HG02610 (cell line): ENCODE measurements at regions not wholly inside any gene's neighbourhood (a gene's known extent, or its start where the extent isn't known, plus 50 kb on each side); places are given as distances from the start of the nearest gene placed in this dataset.
"Not testable (repeated sequence)": the region's sequence is repeated elsewhere in the genome, so short reads cannot be mapped to it uniquely, and the experiment has no call there.

Experiments
- ATAC-seq: cut with Tn5 transposase; IDR thresholded peaks from one replicate; pipeline ENCODE4 v1.9.1; 2021; ENCODE audit warnings: mild to moderate bottlenecking, moderate library complexity; ENCODE audit not compliant: unreplicated experiment

DNA sequence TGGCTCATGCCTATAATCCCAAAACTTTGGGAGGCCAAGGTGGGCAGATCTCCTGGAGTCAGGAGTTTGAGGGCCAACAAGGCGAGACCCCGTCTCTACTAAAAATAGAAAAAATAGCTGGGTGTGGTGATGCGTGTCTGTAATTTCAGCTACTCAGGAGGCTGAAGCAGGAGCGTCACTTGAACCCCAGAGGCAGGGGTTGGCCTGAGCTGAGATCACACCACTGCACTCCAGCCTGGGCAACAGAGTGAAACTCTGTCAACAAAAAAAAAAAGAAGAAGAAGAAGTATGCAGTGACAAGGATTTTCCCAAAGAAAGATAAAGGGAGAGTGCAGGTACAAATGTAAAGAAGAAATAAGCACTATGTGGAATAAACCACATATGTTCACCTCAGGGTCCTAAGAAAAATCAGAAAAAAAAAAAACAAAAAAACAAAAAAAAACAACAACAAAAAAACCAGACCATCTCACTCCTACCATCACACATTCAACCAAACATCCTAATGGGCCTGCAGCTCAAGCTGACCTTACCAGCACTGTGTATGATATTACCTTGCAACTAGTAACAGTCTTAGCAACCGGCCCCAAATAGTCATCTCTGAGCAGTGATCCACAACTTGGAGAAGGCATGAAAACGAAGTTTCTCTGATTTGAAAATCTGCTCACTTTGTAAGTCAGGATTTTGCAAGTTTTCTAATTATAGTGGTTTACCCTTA lies 296.7 kb upstream of the PROK2 start:
- no peak for ATAC-seq

DNA sequence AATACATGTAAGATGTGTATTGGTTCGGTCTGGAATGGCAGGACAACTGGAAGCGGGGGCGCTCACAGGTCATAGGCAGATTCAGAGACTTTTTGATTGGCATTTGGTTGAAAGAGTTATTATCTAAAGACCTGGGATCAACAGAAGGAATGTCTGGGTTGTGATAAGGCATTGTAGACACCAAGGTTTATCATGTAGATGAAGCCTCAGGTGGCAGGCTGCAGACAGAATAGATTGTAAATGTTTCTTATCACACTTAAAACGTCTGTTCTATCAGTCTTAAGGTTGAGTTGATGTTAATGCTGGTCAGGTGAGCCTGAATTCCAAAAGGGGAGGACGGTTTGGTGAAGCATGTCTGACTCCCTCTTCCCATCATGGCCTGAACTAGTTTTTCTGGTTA lies 295.9 kb upstream of the PROK2 start:
- no peak for ATAC-seq

DNA sequence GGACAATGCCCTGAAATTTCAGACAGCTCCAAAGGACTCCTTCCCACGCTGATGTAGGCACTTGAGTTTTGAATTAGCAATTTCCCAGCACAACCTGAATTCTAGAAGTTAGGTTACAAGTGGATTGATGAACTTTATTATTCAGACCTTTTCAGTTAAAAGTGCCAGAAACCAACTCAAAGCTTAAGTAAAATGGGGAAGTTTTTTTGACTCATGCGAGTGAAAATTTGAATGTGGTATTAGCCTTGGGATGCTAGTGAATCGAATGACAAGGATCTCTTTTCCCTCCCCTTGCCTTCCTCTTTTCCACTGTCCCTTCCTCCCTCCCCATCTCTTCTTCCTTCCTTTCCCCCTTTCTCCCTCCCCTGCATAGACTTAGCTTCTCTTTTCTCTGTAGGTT lies 295.1 kb upstream of the PROK2 start:
- ATAC-seq = peak; percentile 23

DNA sequence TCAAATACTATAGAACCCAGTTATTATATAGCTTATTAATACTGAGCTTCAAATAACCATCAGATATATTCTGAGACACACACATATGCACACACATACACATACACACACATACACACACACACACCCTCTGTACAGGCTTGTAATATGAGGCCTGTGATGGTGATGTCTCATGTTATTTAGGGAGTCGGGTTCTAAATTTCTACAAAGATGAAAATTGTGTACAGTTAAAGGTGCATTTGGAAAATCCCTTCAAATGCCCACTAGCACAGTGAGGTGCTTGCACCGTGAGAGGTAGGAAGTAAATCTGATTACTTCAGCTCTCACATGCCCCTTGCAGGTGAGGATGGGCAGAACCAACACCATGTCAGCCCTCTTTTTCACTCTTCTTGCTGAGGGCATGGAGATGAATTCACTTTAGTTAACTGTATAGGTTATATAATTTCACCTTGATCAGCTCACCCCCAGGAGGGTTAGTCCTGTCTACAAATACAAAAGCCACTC lies 294.5 kb upstream of the PROK2 start:
- peak; percentile 15 for ATAC-seq

DNA sequence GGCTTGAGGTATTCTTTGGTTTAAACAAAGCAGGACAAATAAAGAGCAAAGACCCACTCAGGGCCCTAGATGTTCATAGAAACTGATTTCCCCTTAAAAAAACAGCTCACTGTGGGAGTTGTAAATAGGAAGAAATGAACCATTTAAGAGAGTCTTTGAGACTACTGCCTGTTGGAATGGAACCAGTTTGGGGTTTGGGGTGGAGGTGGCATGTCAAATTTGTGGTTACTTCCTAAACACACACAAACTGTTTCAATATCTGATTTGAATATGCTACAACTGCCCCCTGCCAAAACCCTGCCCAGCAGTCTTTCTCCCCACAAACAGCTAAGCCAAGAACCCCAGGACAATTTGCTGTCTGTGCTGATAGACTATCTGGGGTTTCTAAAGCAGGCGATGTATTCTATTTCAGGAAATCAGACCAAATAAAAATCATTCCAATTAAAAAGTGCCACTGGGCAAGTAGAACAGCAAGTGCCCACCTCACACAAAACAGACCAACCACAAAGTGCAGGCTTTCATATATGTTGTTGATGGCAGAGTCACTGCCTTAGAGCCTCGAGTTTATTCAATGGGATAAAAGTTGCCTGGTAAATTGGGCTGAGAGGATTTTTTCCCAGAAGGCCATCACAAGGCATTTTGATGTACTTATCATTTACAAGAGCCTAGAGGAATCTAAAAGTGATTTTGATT lies 293.9 kb upstream of the PROK2 start:
- ATAC-seq = peak; percentile 22

DNA sequence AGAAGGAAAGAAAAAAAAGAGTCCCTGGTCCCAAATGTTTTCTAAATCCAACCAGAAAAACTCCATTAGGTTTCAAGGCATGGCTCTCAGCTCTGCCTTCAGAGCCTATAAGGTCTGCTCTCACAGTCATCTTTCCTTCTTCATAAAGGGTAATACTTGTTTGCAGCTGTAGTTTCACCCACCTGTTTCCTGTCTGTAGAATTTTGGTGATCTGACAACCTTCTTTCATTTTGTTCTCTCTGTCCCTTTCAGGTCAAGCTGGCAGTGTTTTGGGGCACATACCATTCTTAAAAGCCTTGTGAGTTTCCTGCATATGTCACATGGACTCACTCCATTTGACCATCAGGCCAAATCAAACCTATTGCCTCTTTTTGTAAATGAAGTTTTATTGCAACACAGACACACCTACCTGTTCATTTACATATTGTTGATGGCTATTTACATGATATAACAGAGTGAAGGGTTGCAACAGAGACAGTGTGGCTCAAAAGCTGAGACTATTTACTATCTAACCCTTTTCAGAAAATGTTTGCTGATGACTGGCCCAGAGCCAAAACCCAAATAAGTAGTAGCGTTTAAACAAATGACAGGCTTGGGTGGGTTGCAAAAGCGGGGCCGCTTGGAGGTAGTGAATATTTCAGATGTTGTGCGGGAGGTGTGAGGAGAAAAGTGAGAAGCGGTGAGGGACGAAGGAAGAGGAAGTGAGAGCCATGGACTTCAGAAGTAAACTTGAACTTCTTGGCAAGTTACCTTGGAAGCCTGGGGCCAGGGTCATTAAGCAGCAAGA lies 292.7 kb upstream of the PROK2 start:
- no peak for ATAC-seq

DNA sequence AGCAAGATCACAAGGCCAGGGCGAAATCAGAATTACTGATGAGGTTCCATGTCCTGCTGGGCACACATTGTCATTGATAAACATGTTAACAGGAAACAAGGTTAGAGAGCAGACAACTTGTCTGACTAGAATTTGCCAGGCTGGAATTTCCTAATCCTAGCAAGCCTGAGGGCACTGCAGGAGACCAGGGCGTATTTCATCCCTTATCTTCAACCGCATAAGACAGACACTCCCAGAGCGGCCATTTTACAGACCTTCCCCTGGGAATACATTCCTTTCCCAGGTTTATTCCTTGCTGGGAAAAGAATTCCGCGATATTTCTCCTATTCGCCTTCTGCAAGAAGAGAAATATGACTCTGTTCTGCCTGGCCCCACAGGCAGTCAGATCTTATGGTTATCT lies 290.9 kb upstream of the PROK2 start:
- not testable (repeated sequence) for ATAC-seq

DNA sequence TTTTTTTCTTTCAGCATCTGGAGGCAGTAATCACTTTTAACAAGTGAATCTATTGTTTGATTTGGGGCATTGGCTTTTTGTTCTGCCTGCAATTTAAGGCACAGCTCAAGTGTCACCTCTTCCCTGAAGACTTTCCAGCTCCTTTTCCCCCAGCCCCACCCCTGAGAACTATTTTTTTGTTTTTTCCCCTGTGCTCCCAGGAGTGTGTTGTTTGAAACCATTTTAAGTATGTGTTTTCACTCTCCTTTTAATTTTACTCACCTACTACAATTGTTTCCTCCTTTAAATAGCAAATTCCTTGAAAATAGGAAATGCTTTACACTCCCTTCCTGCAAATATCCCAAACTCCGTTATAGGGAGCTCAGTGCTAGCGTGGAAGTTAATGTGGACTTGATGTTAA lies 286.7 kb upstream of the PROK2 start:
- ATAC-seq = no peak

DNA sequence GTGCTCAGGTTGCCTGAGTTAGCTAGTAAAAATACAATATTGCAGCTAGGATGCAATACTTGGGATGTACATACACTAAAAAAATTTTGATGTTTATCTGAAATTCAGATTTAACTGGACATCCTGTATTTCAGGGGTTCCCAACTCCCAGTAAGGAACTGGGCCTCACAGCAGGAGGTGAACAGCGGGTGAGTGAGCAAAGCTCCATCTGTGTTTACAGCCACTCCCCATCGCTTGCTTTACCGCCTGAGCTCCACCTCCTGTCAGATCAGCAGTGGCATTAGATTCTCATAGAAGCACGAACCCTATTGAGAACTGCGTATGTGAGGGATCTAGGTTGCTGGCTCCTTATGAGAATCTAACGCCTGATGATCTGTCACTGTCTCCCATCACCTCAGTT lies 285.1 kb upstream of the PROK2 start:
- no peak for ATAC-seq

DNA sequence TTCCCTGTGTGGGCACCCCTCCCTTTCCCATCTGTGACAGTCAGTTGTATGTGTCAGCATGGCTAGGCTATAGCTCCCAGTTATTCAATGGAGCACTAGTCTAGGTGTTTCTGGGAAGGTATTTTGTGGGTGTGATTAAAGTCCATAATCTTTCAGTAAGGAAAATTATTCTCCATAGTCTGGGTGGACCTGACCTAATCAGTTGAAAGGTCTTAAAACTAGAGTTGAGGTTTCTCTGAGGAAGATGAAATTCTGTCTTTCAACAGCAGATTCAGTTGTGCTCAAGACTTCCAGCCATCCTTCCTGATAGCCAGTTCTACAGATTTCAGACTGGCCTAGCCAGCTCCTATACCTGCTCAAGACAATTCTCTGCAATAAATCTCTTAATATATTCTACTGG lies 284.6 kb upstream of the PROK2 start:
- no peak for ATAC-seq

DNA sequence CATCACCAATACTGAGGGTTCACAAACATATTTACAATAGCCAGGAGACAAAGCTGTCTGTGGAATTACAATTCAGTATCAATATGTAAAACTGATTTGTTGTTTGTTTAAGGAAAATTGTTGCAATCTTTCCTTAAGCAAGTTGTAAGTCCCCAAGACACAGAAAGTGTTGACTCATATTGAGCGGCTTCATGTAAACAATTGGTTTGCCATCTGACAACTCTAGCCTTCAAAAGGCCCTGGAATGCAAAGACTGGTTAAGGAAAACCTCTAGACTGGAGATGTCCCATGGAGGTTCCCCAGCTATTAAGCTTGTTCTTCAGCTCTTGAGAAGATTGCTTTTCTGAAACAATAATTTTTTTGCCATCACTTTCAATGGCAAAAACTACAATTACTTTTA lies 283.7 kb upstream of the PROK2 start:
- ATAC-seq = no peak

DNA sequence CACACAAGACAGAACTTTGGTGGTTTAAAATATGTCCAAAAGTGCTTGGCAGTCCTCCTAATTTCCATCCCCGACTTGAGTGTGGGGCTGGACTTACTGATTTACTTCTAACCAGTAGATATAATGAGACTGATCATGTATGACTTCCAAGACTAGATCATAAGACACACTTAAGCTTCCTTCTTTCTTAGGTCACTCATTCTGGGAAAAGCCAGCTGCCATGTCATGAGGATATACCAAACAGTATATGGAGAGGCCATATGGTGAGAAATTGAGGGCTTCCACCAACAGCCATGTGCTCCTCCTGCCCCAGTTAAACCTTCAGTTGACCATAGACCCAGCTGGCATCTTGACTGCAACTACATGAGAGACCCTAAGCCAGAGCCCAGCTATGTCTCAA lies 282.8 kb upstream of the PROK2 start:
- ATAC-seq = no peak

DNA sequence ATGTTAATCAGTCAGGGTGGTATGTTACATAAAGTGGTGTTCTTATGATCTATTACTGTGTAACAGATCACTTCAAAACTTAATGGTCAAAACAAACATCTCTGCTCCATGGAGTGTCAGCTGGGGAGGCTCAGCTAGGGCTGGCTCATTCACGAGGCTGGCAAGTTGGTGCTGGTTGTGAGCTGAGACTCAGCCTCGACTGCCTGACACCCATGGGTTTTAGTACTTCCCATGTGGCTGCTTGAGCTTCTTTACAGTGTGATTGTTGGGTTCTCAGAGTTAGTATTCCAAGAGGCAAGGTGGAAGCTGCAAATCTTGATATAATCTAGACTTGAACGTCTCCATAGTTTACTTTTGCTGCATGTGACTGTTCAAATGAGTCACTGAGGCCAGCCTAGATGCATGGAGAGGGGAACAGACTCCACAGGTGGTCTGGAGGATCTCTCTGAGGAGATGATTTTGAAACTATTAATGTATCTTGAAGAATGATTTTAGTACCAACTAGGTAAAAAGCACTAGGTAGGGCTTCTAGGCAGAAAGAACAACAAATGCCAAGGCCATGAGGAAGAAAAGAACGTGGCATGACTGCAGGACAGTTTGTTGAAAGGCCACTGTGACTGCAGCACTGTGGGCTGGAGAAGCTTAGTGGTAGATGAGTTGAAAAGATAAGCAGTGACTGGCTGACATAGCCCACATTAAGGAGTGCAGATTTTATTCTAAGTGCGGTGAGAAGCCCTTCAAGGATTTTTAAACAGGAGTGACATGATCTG lies 281.1 kb upstream of the PROK2 start:
- no peak for ATAC-seq

DNA sequence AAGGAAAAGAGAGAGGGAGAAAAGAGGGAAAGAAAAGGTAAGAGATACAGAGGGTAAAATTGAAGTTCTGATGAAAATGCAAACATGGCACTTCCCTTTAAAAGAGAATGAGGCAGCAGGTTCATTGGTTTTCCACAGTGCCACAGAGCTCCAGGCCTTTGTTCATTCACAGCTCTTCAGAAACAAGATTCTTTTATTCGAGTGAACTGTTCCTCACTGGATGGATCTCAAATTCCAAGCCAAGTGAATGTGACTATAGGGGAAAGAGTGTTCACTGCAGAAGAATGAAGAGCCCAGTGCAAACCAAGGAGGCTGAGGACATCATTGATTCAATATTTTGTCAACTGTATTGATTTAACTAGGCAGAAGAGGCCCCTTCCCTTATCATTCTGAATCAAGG lies 280.3 kb upstream of the PROK2 start:
- ATAC-seq = no peak

DNA sequence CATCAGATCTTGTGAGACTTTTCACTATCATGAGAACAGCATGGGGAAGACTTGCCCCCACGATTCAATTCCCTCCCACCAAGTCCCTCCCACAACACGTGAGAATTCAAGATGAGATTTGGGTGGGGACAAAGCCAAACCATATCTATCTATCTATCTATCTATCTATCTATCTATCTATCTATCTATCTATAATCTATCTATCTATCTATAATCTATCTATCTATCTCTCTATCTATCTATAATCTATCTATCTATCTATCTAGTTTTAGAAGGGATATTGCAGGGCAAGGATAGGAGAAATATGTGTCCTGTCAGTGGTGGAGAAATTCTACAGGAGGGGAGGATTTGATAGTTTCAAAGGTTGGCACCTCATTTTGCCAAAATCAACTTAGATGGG lies 279.8 kb upstream of the PROK2 start:
- not testable (repeated sequence) for ATAC-seq

DNA sequence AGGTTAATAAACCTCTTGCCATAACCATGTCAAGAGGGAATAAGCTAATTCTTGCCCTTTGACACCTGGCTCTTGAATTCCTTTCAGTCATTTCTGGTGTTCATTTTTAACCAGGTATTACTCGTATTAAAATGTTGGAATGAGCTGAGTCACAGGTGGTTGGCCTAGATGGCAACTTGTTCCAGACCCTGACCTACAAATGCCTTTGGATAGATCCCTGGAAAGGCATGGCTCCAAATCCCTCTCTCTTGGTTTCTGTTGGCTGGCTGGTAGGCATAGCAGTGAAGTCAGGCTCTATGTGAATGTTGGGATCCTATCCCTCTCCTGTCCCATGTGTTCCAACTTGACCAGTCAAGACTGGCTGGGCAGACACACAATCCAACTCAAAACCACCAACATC lies 277.1 kb upstream of the PROK2 start:
- no peak for ATAC-seq

DNA sequence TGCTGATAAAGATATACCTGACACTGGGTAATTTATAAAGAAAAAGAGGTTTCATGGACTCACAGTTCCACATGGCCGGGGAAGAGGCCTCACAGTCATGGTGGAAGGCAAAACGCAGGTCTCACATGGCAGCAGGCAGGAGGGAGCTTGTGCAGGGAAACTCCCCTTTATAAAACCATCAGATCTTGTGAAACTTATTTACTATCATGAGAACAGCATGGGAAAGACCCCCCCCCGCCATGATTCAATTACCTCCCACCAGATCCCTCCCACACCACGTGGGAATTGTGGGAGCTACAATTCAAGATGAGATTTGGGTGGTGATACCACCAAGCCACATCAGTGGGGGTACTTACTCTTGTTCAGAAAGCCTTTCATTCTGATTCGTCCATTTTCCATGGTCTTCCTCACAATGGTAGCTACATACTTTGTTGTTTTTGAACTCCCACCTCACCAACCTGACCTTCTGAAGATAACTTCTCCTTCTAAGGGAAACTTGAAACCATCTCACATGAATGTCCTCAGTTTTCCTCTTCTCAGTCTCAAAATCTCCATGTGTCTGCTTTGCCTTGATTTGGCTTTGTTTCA lies 275.6 kb upstream of the PROK2 start:
- ATAC-seq = no peak

DNA sequence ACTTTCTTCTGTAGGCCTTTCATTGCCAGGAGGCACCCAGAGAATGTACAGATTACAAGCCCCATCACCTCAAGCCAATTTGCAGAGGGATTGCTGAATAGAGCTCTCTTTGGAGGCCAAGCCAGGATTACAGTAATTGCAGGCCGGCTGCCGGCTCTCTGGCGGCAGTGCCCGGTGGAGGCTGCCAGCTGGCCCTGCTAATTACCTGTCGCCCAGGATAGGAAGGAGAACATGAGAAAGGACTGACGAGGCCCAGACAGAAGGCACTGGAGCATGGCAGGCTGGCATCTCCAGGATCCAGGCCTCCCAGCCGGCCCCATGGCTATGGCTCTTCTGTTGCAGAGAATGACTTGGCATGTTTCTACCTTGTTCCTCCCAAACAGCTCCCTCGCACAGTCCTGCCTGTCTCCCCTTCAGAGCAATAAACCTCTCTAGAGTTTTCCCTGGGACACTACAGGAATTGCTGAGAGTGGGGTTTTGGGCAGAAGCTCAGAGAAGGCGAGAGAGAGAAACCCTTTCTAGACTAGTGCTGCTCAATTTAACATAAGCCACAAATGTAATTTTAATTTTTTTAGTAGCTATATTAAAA lies 273.6 kb upstream of the PROK2 start:
- no peak for ATAC-seq

DNA sequence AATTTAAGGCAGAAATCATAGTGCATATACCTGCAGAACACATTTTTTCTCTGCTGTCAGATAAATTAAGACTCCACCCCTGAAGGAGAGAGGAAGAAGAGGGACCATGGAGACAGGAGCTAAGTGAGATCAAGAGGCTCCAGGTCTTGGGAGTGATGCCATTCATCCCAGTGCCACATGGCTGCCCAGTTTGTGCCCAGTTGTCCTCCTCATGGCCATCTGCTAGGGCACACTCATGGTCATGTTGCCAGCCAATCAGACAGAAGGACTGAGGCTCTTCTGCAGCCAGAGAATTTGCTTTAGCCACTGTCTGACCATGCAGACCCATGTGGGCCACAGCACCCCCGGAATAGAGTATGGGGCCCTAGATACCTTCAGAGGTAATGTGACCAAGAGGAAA lies 270.5 kb upstream of the PROK2 start:
- ATAC-seq = no peak

DNA sequence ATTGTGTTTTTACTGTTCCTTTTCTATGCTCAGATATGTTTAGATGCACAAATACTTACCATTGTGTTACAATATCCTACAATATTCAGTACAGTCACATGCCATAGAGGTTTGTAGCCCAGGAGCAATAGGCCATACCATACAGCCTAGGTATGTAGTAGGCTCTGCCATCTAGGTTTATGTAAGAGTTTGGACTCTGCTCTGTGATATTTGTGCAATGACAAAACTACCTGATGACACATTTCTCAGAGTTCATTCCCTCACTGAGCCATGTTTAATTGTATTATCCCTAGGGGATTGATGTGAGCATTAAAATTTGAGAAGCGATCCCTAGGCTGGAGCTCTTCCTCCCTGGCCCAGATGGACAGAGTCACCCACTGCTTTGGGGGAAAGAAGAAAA lies 270.0 kb upstream of the PROK2 start:
- no peak for ATAC-seq
